ENCODE measurements at regions not wholly inside any gene's neighbourhood (a gene's known extent, or its start where the extent isn't known, plus 50 kb on each side); places are given as distances from the start of the nearest gene placed in this dataset.

DNA sequence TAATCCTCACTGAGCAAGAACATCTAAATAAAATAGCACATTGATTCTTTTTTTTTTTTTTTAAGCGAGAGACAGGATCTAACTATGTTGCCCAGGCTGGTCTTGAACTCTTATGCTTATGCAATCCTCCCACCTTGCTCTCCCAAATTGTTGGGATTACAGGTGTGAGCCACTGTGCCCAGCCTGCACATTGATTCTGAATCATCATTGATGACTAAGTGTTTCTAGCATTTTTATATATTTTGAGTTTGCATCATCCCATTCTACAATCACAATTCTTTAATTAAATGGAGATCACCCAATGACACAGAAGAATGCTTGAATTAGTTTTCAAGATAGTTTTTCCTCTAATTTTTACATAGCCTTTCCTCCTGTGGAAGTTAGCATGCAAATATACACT, 354.1 kb downstream of the KLF5 start:
- Mint-ChIP-seq H3K27ac (no peak overlapping the region), H3K27me3 (no peaks in the 10 kb centered on the region), H3K4me3 (no peak overlapping the region), H3K9me3 (peaks cover 10% of the 10 kb centered on the region), H3K36me3 (no peaks in the 10 kb centered on the region), H3K4me1 (no peaks in the 10 kb centered on the region)
- no peak for ATAC-seq

DNA sequence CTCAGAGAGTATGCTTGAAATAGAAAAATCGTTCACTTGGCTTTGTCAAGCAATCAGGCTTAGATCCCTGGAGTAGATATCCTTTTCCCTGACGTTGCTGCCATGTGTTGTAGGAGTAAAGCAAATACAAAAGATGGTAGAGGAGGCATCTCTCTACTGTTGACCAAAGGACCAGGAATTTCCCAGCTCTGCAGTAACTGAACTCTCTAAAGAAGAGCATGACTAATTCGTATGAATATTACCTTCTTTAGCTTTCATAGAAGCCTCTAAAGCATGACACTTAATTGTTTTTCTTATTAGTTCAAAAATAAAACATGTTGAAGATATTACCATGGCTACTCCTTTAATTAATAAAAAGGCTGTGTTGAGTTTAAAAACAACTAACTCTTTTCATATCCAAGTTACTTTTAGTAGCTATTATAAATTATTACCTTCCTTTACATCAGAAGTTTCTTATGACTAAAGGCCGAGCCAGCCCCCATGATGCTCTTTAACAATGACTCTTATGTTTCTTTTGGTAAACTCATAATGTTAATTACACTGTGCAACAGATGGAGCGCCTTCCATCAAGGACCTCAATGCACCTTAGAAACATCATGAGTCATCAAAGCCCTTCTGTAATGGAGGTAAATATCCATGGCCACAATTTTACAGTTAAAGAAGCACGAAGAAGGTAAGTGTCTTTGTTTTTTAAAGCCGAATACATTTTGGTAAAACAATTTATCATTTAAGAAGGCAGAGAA, 352.4 kb downstream of the KLF5 start:
- no peaks in the 10 kb centered on the region for H3K4me1 Mint-ChIP-seq

DNA sequence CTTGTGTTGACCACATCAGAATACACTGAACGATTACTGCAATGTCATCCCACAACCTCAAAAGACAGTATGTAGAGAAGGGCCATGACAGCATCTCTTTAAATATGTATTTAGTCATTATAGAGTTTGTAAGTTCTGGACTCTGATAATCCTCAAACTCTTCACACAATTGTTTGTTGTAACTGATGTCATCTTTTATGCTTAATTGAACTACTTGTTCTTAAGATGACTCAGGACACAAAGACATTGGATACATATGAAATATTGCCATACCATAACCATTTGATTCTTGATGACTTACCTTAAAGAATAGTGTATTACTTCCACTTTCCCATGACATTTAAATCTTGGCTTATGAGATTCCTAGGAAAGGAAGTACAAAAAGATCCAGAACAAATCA, 347.6 kb downstream of the KLF5 start:
- Mint-ChIP-seq H3K4me1 (no peaks in the 10 kb centered on the region), H3K27ac (no peak overlapping the region), H3K27me3 (no peaks in the 10 kb centered on the region), H3K9me3 (peaks cover 6% of the 10 kb centered on the region), H3K4me3 (no peak overlapping the region), H3K36me3 (no peaks in the 10 kb centered on the region)
- no peak for ATAC-seq

More for the DNA sequence above, 352.4 kb downstream of the KLF5 start:
- ATAC-seq: no peak
- Mint-ChIP-seq H3K27ac (no peak overlapping the region), H3K27me3 (no peaks in the 10 kb centered on the region), H3K4me3 (no peak overlapping the region), H3K9me3 (peaks cover 6% of the 10 kb centered on the region), H3K36me3 (no peaks in the 10 kb centered on the region)

DNA sequence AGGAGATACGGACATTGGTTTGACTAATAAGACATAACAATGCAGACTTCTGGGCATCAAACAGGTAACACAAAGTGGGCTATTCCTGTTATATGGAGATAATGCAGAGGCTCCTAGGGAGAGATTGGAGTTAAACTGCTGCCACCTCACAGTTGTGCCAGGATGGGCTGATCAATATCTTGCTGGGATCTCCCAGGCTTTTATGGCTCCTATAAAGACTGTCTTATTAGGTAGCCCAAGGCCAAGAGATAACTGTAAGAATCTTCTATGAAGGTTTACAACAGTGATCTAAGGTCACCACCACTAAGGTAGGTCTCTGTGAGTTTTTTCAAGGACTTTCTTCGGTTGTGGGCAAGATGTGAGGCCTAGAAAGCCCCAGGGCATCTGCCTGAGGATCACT, 345.8 kb downstream of the KLF5 start:
- ATAC-seq: no peak
- H3K27me3 Mint-ChIP-seq: no peaks in the 10 kb centered on the region
- H3K27ac Mint-ChIP-seq: no peak overlapping the region
- no peak overlapping the region for H3K4me3 Mint-ChIP-seq
- H3K36me3 Mint-ChIP-seq: no peaks in the 10 kb centered on the region
- no peaks in the 10 kb centered on the region for H3K4me1 Mint-ChIP-seq
- H3K9me3 Mint-ChIP-seq: peaks cover 1% of the 10 kb centered on the region

DNA sequence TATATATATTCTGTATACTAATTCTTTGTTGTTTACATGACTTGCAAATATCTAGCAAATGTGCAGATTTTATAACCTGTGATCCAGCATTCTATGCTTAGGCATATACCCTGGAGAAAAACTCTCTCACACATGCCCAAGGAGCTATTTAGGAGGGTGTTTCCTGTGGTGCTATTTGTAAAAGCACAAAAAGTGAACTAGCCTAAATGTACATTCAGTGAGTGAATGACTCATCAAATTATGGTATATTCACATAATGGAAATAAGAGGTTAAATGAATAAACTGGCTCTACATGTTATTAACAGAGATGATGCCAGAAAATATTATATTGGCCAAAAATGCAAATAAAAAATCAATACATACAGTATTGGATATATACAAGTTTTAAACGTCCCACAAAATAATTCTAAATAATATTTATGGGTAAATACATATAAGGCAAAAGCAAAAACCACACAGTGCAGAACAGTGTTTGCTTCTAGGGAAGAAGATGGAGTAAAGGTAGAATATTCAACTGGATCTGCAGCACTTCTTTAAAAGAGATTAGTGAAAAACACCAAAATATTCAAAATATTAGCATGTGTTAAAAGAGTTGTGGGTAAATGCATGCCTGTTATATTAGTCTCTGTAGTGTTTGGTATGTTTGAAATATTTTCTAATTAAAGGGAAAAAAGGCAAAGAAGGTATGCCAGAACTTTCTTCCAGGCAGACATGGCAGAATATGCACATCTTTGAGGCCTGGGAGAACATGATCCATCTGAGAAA, 344.7 kb downstream of the KLF5 start:
- no peak overlapping the region for H3K4me3 Mint-ChIP-seq
- H3K36me3 Mint-ChIP-seq: no peaks in the 10 kb centered on the region
- no peak overlapping the region for H3K27ac Mint-ChIP-seq
- no peaks in the 10 kb centered on the region for H3K9me3 Mint-ChIP-seq
- H3K4me1 Mint-ChIP-seq: no peaks in the 10 kb centered on the region
- H3K27me3 Mint-ChIP-seq: no peaks in the 10 kb centered on the region
- ATAC-seq: no peak

DNA sequence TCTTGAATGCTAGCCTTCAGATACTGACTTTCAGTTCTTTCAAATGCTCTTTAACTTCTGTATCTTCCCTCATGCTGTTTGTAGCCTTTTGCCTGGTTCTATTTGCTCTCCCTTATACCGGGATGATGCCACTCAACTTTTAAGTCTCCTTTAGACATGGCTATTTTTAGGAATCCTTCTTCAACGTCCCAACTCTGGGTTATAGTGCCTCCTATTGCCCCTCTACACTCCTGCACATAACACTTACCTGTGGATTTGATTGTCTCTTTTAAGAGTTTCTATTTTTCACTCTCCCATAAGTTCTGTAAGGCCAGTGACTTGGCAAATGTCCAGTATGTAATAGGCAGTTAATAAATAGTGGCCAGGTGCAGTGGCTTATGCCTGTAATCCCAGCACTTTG, 343.0 kb downstream of the KLF5 start:
- Mint-ChIP-seq H3K4me1 (no peaks in the 10 kb centered on the region), H3K27me3 (no peaks in the 10 kb centered on the region), H3K36me3 (no peaks in the 10 kb centered on the region), H3K9me3 (no peaks in the 10 kb centered on the region), H3K4me3 (no peak overlapping the region), H3K27ac (no peak overlapping the region)
- ATAC-seq: no peak

DNA sequence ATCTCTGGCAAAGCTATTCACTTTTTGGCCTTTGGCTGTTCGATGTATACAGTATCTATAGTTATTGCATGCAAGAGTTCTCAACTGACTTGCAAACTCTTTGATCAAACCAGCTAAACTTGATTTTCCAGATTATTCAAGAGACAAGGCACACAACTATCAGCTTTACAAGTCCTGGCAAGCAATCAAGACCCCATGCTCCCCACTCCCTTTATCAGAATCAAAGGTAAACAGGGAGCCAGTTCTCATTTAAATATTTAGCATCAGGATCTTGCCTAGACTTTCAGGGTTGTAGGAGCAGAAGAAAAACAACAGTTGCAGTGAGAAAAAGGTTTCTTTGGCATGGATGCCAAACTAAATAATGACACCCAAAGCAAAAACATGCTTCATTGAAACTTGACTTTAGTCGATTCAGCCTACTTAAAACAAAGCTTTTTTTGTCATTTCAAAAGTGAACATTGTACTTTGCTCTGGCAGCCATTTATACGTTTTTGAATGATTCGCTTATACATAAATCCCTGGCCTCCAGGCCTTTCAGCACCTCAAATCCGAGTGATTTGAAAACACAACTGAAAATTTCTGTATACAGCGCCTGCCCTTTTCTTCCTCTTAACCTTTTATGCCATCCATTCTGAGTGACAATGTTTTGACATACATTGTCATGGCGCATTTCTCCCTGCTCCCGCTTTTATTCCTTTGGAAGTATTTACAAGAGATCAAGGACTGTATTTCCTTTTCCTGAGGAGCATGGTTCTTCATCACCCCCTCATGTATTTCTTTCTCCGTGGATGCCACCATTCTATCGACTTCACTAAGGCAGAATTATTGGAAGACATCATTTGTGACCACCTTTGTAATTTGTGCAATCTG, 340.8 kb downstream of the KLF5 start:
- no peak overlapping the region for H3K27ac Mint-ChIP-seq
- no peak for ATAC-seq
- H3K9me3 Mint-ChIP-seq: peaks cover 5% of the 10 kb centered on the region
- no peak overlapping the region for H3K4me3 Mint-ChIP-seq
- H3K27me3 Mint-ChIP-seq: no peaks in the 10 kb centered on the region
- H3K4me1 Mint-ChIP-seq: no peaks in the 10 kb centered on the region
- H3K36me3 Mint-ChIP-seq: no peaks in the 10 kb centered on the region

DNA sequence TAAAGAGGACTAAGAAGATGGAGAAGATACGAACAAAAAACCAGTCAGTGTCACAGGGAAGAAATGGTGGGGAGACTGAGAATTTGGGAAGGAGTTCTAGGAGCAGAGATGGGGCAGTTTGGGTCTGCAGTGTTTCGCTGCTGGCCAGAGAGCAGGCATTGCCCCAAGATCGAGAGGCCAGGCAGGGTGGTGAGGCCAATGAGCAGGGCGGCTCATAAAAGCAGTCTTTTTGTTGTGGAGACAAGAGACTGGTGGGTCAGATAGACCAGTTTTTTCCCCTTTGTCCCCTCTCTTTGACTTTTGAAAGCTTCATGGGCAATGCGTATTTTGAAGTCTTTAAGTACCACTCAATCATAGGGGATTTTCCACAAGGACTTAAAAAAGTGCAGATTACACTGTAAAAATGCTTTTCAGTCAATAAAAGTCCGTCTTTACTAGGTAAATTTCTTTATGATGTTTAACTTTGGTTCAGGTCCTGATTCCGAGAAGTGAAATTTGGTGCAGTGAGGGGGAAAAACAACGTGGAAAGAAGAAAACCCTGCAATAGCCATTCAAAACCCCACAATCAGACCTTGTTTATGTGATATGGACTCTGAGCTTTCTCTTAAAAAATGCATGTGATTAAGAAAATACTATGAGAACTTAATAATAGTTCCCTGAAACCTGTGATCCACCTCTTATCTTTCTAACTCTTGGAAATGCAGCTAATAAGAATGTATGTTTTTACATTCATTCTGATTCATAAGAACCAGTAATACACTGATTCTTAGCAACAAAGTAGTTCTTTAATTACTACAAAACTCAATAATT, 338.9 kb downstream of the KLF5 start:
- H3K27ac Mint-ChIP-seq: no peak overlapping the region
- H3K4me1 Mint-ChIP-seq: no peaks in the 10 kb centered on the region
- H3K9me3 Mint-ChIP-seq: peaks cover 5% of the 10 kb centered on the region
- no peaks in the 10 kb centered on the region for H3K27me3 Mint-ChIP-seq
- no peak overlapping the region for H3K4me3 Mint-ChIP-seq
- no peak for ATAC-seq
- H3K36me3 Mint-ChIP-seq: no peaks in the 10 kb centered on the region

DNA sequence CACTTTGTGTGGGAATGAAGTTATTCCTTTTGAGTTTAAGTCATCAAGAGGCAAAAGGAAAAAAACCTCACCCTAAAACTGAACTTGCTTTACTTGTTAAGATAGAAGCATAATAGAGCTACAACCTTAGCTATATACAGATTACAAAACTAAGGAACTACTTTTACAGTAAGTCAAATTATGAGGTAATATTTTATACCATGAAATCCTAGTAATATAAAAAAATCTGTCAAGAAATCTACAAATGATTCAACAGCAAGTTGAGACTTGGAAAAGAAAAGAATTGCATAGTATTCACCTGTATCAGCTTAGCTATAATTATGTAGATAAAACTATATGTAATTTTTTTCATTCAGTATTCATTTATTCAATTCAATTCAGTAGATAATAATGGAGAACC, 335.3 kb downstream of the KLF5 start:
- Mint-ChIP-seq H3K27me3 (no peaks in the 10 kb centered on the region), H3K36me3 (no peaks in the 10 kb centered on the region), H3K9me3 (peaks cover 17% of the 10 kb centered on the region), H3K4me1 (no peaks in the 10 kb centered on the region), H3K27ac (no peak overlapping the region), H3K4me3 (no peak overlapping the region)
- no peak for ATAC-seq

DNA sequence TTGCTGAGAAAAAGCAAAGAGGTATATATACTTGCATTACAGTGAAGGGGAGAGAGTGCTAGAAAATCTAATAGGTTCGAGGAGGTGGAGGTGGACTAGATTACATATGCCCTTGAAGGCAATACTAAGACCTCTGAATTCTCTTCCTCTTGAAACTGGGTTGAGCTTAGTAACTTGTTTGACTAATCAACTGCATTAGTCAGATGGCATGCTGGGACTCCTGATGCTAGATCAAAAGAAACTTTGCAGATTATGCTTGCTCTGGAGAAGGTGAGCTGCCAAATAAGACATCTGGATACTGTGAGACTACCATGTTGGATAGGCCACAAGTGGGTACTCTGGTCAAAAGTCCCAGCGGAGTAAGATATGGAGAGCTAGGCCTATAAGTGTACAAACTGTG, 331.3 kb downstream of the KLF5 start:
- no peaks in the 10 kb centered on the region for H3K4me1 Mint-ChIP-seq
- no peak for ATAC-seq
- H3K4me3 Mint-ChIP-seq: no peak overlapping the region
- H3K36me3 Mint-ChIP-seq: no peaks in the 10 kb centered on the region
- peaks cover 17% of the 10 kb centered on the region for H3K9me3 Mint-ChIP-seq
- no peak overlapping the region for H3K27ac Mint-ChIP-seq
- no peaks in the 10 kb centered on the region for H3K27me3 Mint-ChIP-seq

DNA sequence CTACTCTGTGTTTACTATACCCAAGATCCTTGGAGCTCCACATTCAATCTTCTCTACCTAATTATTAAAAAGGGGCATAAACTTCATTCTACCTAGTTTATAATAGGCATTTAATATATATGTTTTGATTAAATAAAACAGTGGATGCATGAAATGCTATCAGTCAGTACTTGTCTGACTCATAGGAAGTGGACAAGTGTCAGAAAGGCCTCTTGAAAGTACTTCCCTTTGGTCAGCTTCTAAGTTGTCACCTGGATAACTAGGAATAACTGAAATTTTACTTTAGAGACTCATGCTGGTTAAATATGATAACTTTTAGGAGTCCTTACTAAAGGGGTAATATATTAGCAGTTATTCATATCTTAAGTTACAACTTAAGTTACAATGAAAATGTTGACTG, 329.8 kb downstream of the KLF5 start:
- H3K27ac Mint-ChIP-seq: no peak overlapping the region
- no peaks in the 10 kb centered on the region for H3K4me1 Mint-ChIP-seq
- peaks cover 20% of the 10 kb centered on the region for H3K9me3 Mint-ChIP-seq
- H3K36me3 Mint-ChIP-seq: no peaks in the 10 kb centered on the region
- H3K4me3 Mint-ChIP-seq: no peak overlapping the region
- H3K27me3 Mint-ChIP-seq: no peaks in the 10 kb centered on the region
- no peak for ATAC-seq

DNA sequence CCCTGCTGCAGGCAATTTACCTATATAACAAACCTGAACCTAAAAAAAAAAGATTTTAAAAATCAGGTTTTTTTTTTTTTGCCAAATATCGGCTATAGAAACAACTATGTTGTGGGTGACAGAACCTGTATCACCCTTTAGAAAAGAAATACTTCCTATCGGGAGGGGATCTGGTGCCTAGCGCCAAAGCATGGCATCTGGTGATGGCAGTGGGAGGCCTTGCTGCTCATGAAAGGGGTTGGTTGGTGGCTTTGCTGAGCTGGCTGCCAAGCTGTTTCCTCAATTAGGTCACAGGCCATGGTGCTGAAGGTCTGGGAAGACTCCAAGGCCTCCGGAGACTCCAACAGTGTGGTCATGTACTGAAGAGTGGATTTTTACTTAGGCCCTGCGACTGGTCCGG, 328.5 kb downstream of the KLF5 start:
- Mint-ChIP-seq H3K36me3 (no peaks in the 10 kb centered on the region), H3K27me3 (no peaks in the 10 kb centered on the region), H3K27ac (no peak overlapping the region), H3K4me3 (no peak overlapping the region), H3K9me3 (peaks cover 20% of the 10 kb centered on the region), H3K4me1 (no peaks in the 10 kb centered on the region)
- no peak for ATAC-seq

DNA sequence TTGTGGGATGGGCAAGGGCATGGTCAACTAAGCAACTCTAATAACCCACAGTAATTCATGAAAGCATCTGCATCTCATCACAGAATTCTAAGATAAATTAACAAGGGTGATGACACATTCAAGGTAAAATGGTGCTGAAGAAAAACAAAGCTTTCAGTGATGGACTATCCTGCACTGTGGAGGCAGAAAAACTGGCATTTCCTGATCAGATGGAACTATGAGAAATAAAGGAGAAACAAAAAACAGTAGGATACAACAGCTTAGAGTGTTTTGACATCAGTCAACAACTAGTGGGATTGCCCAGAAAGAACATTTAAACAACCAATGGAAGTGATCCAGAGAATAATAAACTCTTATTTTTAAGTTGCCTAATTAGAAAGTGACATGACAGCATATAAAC, 327.0 kb downstream of the KLF5 start:
- peaks cover 12% of the 10 kb centered on the region for H3K9me3 Mint-ChIP-seq
- no peaks in the 10 kb centered on the region for H3K4me1 Mint-ChIP-seq
- no peaks in the 10 kb centered on the region for H3K36me3 Mint-ChIP-seq
- no peak for ATAC-seq
- no peaks in the 10 kb centered on the region for H3K27me3 Mint-ChIP-seq
- no peak overlapping the region for H3K27ac Mint-ChIP-seq
- no peak overlapping the region for H3K4me3 Mint-ChIP-seq

DNA sequence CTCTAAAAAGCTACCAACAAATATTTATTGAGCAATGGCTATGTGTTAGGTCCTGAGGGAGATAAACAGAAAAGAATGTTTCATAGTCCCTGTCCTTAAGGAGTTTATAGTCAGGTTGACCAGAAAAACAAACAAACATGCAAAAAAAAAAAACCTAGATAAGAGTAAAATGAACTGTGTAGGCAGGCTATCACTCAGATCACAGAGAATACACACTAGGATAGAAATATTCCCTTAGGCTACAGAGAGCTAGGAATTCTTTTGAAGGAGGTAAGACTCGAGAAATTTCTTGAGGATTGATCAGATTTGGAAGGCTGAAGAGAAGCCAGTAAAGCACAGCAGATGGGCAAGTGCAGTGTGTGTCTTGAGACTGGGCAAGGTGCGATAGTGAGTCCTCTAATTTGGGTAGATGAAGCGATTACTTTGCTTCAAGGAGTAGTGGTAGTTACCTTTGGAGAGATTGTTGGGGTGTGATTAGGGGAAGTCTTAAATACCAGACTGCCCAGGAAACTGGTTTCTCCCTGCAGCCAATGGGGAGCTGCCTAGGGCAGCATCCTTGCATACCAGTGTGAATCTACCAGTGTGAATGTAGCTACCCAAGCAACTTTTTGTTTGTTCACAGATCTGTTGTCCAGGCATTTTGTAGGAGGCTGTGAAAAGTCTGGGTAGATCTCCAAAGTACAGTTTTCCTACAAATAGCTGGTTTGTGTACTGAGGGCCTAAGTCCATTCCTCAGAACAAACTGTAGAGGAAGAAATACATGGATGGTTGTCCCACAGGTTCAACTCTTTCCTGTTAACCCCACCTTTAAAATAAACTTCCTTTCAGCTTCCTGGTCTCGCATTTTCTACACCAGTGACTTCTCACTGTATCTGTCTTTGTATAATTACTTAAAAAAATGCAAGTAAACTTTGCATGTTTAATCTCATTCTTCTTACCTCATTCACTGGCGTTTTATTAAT, 314.1 kb downstream of the KLF5 start:
- Mint-ChIP-seq H3K4me3 (no peak overlapping the region), H3K4me1 (no peaks in the 10 kb centered on the region), H3K9me3 (no peaks in the 10 kb centered on the region), H3K36me3 (no peaks in the 10 kb centered on the region), H3K27me3 (no peaks in the 10 kb centered on the region), H3K27ac (no peak overlapping the region)
- ATAC-seq: no peak

Measured in stimulated activated memory B cell treated with anti-CD40 and anti-IgM and Interleukin-4, amounts not matched to agents 10 μg/mL and 1 μg/mL and 100 μg/mL, for 72 hours (primary cell).